CD4-positive, CD25-positive, alpha-beta regulatory T cell (primary cell): ENCODE measurements at regions not wholly inside any gene's neighbourhood (a gene's known extent, or its start where the extent isn't known, plus 50 kb on each side); places are given as distances from the start of the nearest gene placed in this dataset.
"Not testable (repeated sequence)": the region's sequence is repeated elsewhere in the genome, so short reads cannot be mapped to it uniquely, and the experiment has no call there.

Source experiments
- ATAC-seq, 2 donors: fragments of 150-1000 bp; cut with Tn5 transposase; one replicate each; pipeline ENCODE4 v1.10.0; 2021; ENCODE audit warnings: low read depth in 2 of 2, moderate number of reproducible peaks in 2 of 2, moderate library complexity in 1 of 2
- DNase-seq, 3 donors: peaks; one replicate each; pipeline versions ENCODE4 v3.0.0 to v3.0.0-alpha.2; 2012 to 2022; ENCODE audit warnings: mixed read lengths in 1 of 3
- H3K27ac ChIP-seq: one replicate; pipeline ENCODE4 v1.7.0; 2013; ENCODE audit warnings: mild to moderate bottlenecking, low read length; ENCODE audit not compliant: insufficient read depth, poor library complexity, severe bottlenecking
- H3K27me3 ChIP-seq: one replicate; pipeline ENCODE4 v1.7.0; 2013; ENCODE audit warnings: low read length; ENCODE audit not compliant: control insufficient read depth, insufficient read depth
- H3K36me3 ChIP-seq: one replicate; pipeline ENCODE4 v1.7.0; 2013; ENCODE audit warnings: mild to moderate bottlenecking, low read length, moderate library complexity; ENCODE audit not compliant: control insufficient read depth, insufficient read depth
- H3K4me1 ChIP-seq: 2 replicates; pipeline ENCODE4 v1.7.0; 2013; ENCODE audit warnings: mild to moderate bottlenecking, low read length; ENCODE audit not compliant: insufficient read depth, control insufficient read depth, poor library complexity, severe bottlenecking
- H3K4me3 ChIP-seq: one replicate; pipeline ENCODE4 v1.7.0; 2013; ENCODE audit warnings: low read depth, mild to moderate bottlenecking, low read length, moderate library complexity
- H3K9me3 ChIP-seq, 2 experiments: 1 replicate in 1 of 2; 2 replicates in 1 of 2; pipeline ENCODE4 v1.7.0; 2013; ENCODE audit warnings: low read length in 2 of 2, mild to moderate bottlenecking in 1 of 2, moderate library complexity in 1 of 2; ENCODE audit not compliant: control insufficient read depth in 2 of 2
- H3K27ac Mint-ChIP-seq, 3 donors: one replicate each; pipeline ENCODE4 v1.8.0; 2020 to 2022; ENCODE audit warnings: mild to moderate bottlenecking in 3 of 3, mixed read lengths in 3 of 3, moderate library complexity in 2 of 3
- H3K27me3 Mint-ChIP-seq: one replicate; pipeline ENCODE4 v1.8.0; 2022; ENCODE audit warnings: mild to moderate bottlenecking, mixed read lengths
- H3K36me3 Mint-ChIP-seq: one replicate; pipeline ENCODE4 v1.8.0; 2020; ENCODE audit warnings: mixed read lengths
- H3K4me1 Mint-ChIP-seq, 4 donors: one replicate each; pipeline ENCODE4 v1.8.0; 2020 to 2022; ENCODE audit warnings: mixed read lengths in 4 of 4, mild to moderate bottlenecking in 1 of 4
- H3K4me3 Mint-ChIP-seq, 4 donors: one replicate each; pipeline ENCODE4 v1.8.0; 2020 to 2022; ENCODE audit warnings: mild to moderate bottlenecking in 4 of 4, mixed read lengths in 4 of 4, moderate library complexity in 3 of 4
- H3K9me3 Mint-ChIP-seq, 7 donors: one replicate each; pipeline ENCODE4 v1.8.0; 2020 to 2022; ENCODE audit warnings: mixed read lengths in 7 of 7, mild to moderate bottlenecking in 3 of 7, moderate library complexity in 2 of 7

DNA sequence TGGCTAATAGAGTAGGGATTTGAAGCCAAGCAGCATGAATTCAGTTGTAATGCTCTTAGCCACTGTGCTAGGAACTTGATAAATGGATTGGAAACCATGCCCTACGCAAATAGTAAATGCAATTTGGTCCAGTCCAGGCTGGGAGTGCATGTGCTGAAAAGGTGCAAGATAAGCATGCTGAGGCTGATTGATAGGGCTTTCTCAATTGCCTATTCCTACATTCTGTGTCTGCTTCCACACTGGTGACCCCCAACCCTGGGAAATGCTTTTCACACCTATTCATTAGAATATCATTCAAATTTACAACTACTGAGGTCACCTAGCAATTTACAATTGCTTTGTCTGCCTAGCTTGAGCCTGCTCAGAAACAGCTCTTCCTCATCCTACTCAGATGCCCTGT, 84.7 kb upstream of the SLC25A36 start:
- no peaks in the 10 kb centered on the region for H3K36me3 Mint-ChIP-seq
- no peaks in the 10 kb centered on the region for H3K4me1 Mint-ChIP-seq

DNA sequence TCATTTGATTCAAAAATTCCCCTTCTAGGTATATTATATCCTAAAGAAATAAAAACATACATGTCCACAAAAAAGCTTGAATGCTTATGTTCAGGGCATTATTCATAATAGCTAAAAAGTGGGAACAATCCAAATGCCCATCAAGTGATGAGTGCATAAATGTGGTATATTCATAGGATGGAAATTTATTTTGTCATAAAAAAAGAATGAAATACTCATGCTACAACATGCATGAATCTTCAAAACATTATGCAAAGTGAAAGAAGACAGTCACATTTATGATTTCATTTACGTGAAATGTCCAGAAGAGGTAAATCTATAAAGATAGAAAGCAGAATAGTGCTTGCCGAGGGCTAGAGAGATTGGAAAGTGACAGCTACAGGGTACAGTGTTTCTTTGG, 83.6 kb upstream of the SLC25A36 start:
- ATAC-seq (no peak), DNase-seq (no peak)
- no peaks in the 10 kb centered on the region for H3K9me3 ChIP-seq
- no peak overlapping the region for H3K4me3 ChIP-seq
- H3K27me3 ChIP-seq, result no peaks in the 10 kb centered on the region
- H3K27ac Mint-ChIP-seq, result no peak overlapping the region
- H3K27me3 Mint-ChIP-seq, result peaks cover 8% of the 10 kb centered on the region
- no peaks in the 10 kb centered on the region for H3K36me3 ChIP-seq
- no peaks in the 10 kb centered on the region for H3K36me3 Mint-ChIP-seq
- H3K4me1 ChIP-seq, result no peaks in the 10 kb centered on the region
- no peak overlapping the region for H3K4me3 Mint-ChIP-seq
- no peak overlapping the region for H3K27ac ChIP-seq
- no peaks in the 10 kb centered on the region for H3K4me1 Mint-ChIP-seq
- H3K9me3 Mint-ChIP-seq, result peaks cover 0 to 2% (median 0%) of the 10 kb centered on the region in 7 donors

More for the DNA sequence above, 84.7 kb upstream of the SLC25A36 start:
- Mint-ChIP-seq H3K27me3 (peaks cover 8% of the 10 kb centered on the region), H3K27ac (no peak overlapping the region), H3K9me3 (peaks cover 0 to 3% (median 0%) of the 10 kb centered on the region in 7 donors), H3K4me3 (no peak overlapping the region)
- Histone ChIP-seq H3K4me1 (no peaks in the 10 kb centered on the region), H3K4me3 (no peak overlapping the region), H3K27me3 (peaks cover under 1% of the 10 kb centered on the region), H3K27ac (no peak overlapping the region), H3K36me3 (no peaks in the 10 kb centered on the region), H3K9me3 (peaks cover 0 to 2% of the 10 kb centered on the region in 2 experiments)
- DNase-seq (no peak), ATAC-seq (no peak)

DNA sequence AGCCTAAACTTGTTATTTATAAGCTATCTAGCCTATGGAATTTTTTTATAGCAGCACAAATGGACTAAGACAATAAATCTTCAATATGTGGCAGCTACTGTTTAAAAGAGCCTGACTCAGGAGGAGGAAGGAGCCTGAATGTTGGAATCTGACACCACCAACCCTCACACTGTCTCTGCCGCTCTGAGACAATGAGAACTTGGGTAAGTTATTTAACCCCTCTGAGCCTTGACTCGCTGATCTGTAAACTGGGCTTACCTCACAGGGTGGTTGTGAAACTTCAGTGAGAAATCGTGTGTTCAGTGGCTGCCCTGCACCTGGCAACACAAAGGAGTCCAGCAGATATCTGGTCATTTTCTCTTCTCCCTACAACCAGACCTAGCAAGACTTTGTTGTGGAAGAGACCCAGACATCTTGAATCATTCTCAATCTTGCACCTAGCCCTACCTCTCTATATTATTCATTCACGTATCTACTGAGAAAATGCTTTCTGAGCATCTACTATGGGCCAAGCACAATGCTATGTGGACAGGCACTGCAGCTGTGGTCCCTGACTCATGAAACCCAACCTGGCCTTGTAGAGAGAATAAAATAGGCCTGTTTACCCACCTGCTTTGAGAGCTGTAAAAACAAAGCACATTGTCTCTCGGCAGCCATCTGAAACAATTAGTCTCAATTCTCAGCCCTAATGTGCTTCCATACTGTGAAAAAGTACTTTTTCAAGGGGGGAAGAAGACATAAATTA, 81.9 kb upstream of the SLC25A36 start:
- Mint-ChIP-seq H3K27me3 (peaks cover 8% of the 10 kb centered on the region), H3K4me3 (no peak overlapping the region), H3K27ac (no peak overlapping the region), H3K9me3 (no peaks in the 10 kb centered on the region), H3K36me3 (no peaks in the 10 kb centered on the region), H3K4me1 (no peaks in the 10 kb centered on the region)
- Histone ChIP-seq H3K36me3 (no peaks in the 10 kb centered on the region), H3K4me1 (no peaks in the 10 kb centered on the region), H3K4me3 (no peak overlapping the region), H3K27me3 (peaks cover 1% of the 10 kb centered on the region), H3K27ac (no peak overlapping the region), H3K9me3 (no peaks in the 10 kb centered on the region)
- DNase-seq, result no peak
- ATAC-seq, result no peak

DNA sequence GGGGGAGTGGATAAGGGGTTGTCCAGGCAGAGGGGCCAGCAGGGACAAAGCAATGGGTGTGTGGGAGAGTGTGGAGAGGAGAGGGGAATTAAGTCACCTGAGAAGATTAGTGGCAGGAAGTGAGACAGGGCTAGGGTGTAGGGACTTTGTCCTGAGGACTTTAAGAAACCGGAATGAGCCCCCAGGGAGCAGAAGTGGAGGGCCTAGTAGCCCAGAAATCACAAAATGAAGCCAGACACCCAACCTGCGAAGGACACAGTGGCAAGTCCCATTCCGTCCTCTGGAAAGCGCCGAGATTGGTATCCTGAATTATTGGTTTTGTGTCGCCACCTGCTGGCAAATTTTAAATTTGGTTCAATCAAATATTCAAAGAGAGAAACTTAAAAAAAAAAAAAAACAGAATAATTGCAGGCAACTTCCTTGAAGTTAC, 78.0 kb upstream of the SLC25A36 start:
- ATAC-seq (no peak), DNase-seq (peak in 2 of 3 donors; percentile 10 to 51)
- H3K4me3 Mint-ChIP-seq, result no peak overlapping the region
- no peaks in the 10 kb centered on the region for H3K4me1 ChIP-seq
- peaks cover 0 to 2% (median 0%) of the 10 kb centered on the region in 7 donors for H3K9me3 Mint-ChIP-seq
- no peak overlapping the region for H3K27ac ChIP-seq
- no peak overlapping the region for H3K4me3 ChIP-seq
- H3K27ac Mint-ChIP-seq, result no peak overlapping the region
- no peaks in the 10 kb centered on the region for H3K36me3 ChIP-seq
- peaks cover 1% of the 10 kb centered on the region for H3K27me3 ChIP-seq
- H3K27me3 Mint-ChIP-seq, result peaks cover 4% of the 10 kb centered on the region
- H3K4me1 Mint-ChIP-seq, result no peaks in the 10 kb centered on the region
- no peaks in the 10 kb centered on the region for H3K36me3 Mint-ChIP-seq
- H3K9me3 ChIP-seq, result no peaks in the 10 kb centered on the region

DNA sequence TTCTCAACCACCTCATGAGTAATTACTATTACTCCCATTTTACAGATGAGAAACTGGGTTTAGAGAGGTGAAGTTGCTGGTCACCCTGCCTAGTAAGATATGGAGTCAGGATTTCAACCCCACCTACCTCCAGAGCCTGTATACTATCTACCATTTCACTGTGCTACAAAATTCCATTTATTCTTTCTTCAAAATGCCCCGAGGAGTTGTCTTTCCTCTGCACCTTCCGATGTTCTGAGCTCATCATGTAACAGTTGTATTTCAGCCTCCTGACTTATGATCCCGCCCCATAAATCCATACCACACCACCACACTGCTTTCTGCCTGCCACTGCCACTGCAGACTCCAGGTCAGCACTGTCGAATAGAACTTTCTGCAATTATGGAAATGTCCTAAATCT, 71.3 kb upstream of the SLC25A36 start:
- Histone ChIP-seq H3K36me3 (no peaks in the 10 kb centered on the region), H3K27ac (no peak overlapping the region), H3K4me1 (no peaks in the 10 kb centered on the region), H3K27me3 (no peaks in the 10 kb centered on the region), H3K4me3 (no peak overlapping the region), H3K9me3 (no peaks in the 10 kb centered on the region)
- Mint-ChIP-seq H3K4me3 (no peak overlapping the region), H3K9me3 (peaks cover 0 to 8% (median 0%) of the 10 kb centered on the region in 7 donors), H3K36me3 (no peaks in the 10 kb centered on the region), H3K27ac (no peak overlapping the region), H3K4me1 (no peaks in the 10 kb centered on the region), H3K27me3 (no peaks in the 10 kb centered on the region)
- no peak for DNase-seq
- ATAC-seq, result no peak

DNA sequence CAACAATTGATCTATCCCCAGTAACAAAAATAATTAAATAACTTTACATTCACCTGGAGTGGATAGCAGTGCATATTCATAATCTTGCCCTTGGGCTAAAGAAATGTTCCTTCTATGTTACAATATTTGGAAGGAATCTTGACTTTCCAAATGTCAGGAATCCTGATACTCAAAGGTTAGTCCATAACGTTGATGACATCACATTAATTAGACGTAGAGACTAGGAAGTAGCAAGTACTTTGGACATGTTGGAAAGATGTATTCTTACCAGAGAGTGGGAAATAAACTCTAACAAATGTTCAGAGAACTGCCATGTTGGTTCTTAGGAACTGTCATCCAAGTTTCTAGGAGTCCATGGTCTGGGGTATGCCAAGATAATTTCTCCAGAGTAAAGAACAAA, 70.6 kb upstream of the SLC25A36 start:
- H3K4me3 Mint-ChIP-seq, result no peak overlapping the region
- H3K9me3 Mint-ChIP-seq, result peaks cover 0 to 8% (median 0%) of the 10 kb centered on the region in 7 donors
- ATAC-seq, result no peak
- Histone ChIP-seq H3K27ac (no peak overlapping the region), H3K4me1 (no peaks in the 10 kb centered on the region), H3K36me3 (no peaks in the 10 kb centered on the region), H3K4me3 (no peak overlapping the region), H3K27me3 (no peaks in the 10 kb centered on the region), H3K9me3 (no peaks in the 10 kb centered on the region)
- H3K27me3 Mint-ChIP-seq, result no peaks in the 10 kb centered on the region
- no peaks in the 10 kb centered on the region for H3K36me3 Mint-ChIP-seq
- DNase-seq, result no peak
- no peaks in the 10 kb centered on the region for H3K4me1 Mint-ChIP-seq
- no peak overlapping the region for H3K27ac Mint-ChIP-seq

DNA sequence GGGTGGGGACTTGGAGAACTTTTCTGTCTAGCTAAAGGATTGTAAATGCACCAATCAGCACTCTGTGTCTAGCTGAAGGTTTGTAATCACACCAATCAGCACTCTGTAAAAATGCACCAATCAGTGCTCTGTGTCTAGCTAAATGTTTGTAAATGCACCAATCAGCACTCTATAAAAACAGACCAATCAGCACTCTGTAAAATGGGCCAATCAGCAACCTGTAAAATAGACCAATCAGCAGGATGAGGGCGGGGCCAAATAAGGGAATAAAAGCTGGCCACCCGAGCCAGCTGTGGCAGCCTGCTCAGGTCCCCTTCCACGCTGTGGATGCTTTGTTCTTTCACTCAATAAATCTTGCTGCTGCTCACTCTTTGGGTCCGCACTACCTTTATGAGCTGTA, 69.5 kb upstream of the SLC25A36 start:
- H3K27me3 ChIP-seq, H3K27me3 Mint-ChIP-seq, H3K36me3 Mint-ChIP-seq, H3K4me3 ChIP-seq, H3K27ac Mint-ChIP-seq, H3K27ac ChIP-seq, H3K9me3 ChIP-seq, H3K4me3 Mint-ChIP-seq, ATAC-seq, H3K9me3 Mint-ChIP-seq, H3K4me1 Mint-ChIP-seq, H3K36me3 ChIP-seq, DNase-seq, H3K4me1 ChIP-seq: not testable (repeated sequence)

DNA sequence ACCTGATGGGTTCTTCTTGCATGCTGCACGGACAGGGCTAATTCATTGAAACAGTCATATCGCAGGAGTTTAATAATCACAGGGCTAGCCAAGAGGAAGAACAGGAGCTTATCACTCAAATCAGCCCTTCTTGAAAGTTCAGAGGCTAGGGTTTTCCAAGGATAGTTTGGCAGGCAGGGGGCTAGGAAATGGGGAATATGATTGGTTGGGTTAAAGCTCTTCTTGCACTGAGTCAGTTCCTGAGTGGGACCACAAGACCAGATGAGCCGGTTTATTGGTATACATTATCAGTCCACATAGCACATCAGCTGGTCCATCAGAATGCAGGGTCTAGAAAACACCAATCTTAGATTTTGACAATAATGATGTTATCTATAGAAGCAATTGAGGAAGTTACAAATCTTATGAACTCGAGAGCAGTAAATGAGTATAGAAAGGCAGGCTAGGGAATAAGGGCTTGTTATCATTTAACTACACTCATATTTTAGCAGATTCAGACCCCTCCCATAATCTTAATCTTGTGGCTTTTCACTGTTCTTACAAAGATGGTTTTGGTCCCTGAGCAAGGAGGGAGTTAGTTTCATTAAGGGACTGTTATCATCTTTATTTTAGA, 58.1 kb upstream of the SLC25A36 start:
- Histone ChIP-seq H3K4me3 (no peak overlapping the region), H3K27ac (no peak overlapping the region), H3K27me3 (peaks cover 4% of the 10 kb centered on the region), H3K36me3 (no peaks in the 10 kb centered on the region), H3K4me1 (no peaks in the 10 kb centered on the region), H3K9me3 (no peaks in the 10 kb centered on the region)
- Mint-ChIP-seq H3K27me3 (peaks cover 11% of the 10 kb centered on the region), H3K4me3 (no peak overlapping the region), H3K27ac (no peak overlapping the region), H3K9me3 (peaks cover 0 to 17% (median 3%) of the 10 kb centered on the region in 7 donors), H3K36me3 (no peaks in the 10 kb centered on the region), H3K4me1 (peaks cover 0 to 3% (median 0%) of the 10 kb centered on the region in 4 donors)
- no peak for ATAC-seq
- DNase-seq, result no peak
